SK-N-SH treated with all-trans-retinoic acid at 6 μM for 48 hours (cell line): ENCODE measurements at regions not wholly inside any gene's neighbourhood (a gene's known extent, or its start where the extent isn't known, plus 50 kb on each side); places are given as distances from the start of the nearest gene placed in this dataset.

Experiments used
- BACH2 ChIP-seq: fragments of 250-450 bp; sonication (Bioruptor Pico); IDR thresholded peaks from 2 replicates; pipeline ENCODE4 v1.9.0; 2021; ENCODE audit warnings: mild to moderate bottlenecking, borderline replicate concordance
- CREB5 ChIP-seq: fragments of 250-450 bp; sonication (Bioruptor Pico); IDR thresholded peaks from 2 replicates; pipeline ENCODE4 v1.5.1; 2020; ENCODE audit warnings: low read depth, mild to moderate bottlenecking, moderate library complexity
- OSR1 ChIP-seq: fragments of 250-450 bp; sonication (Bioruptor Pico); IDR thresholded peaks from 2 replicates; pipeline ENCODE4 v1.8.0; 2022; ENCODE audit warnings: moderate library complexity, mild to moderate bottlenecking, inconsistent platforms
- POU6F1 ChIP-seq: fragments of 250-450 bp; sonication (Bioruptor Pico); IDR thresholded peaks from 2 replicates; pipeline ENCODE4 v1.8.0; 2021; ENCODE audit warnings: low read depth, mild to moderate bottlenecking, moderate library complexity, borderline replicate concordance
- RARB ChIP-seq: fragments of 250-450 bp; sonication (Bioruptor Pico); IDR thresholded peaks from 2 replicates; pipeline ENCODE4 v1.8.0; 2021; ENCODE audit warnings: mild to moderate bottlenecking, moderate library complexity
- SNAI2 ChIP-seq: fragments of 250-450 bp; sonication (Bioruptor Pico); IDR thresholded peaks from 2 replicates; pipeline ENCODE4 v1.5.0; 2020; ENCODE audit warnings: mild to moderate bottlenecking, moderate library complexity

- TF ChIP-seq SNAI2 (no peak), BACH2 (CRISPR knock-in tag) (no peak), POU6F1 (CRISPR knock-in tag) (no peak), RARB (CRISPR knock-in tag) (no peak), CREB5 (CRISPR knock-in tag) (no peak), OSR1 (CRISPR knock-in tag) (no peak)
Observed at GRCh38 chr2:220002699-220003098, 375.3 kb downstream of the SLC4A3 start.
